RPMI8226 (cell line): ENCODE measurements at regions not wholly inside any gene's neighbourhood (a gene's known extent, or its start where the extent isn't known, plus 50 kb on each side); places are given as distances from the start of the nearest gene placed in this dataset.
A peak's percentile ranks its signal among the peaks of the same experiment; 100 is the strongest.

Experiments used
- DNase-seq: peaks from one replicate; pipeline ENCODE4 v3.0.0-alpha.2; 2015

DNA sequence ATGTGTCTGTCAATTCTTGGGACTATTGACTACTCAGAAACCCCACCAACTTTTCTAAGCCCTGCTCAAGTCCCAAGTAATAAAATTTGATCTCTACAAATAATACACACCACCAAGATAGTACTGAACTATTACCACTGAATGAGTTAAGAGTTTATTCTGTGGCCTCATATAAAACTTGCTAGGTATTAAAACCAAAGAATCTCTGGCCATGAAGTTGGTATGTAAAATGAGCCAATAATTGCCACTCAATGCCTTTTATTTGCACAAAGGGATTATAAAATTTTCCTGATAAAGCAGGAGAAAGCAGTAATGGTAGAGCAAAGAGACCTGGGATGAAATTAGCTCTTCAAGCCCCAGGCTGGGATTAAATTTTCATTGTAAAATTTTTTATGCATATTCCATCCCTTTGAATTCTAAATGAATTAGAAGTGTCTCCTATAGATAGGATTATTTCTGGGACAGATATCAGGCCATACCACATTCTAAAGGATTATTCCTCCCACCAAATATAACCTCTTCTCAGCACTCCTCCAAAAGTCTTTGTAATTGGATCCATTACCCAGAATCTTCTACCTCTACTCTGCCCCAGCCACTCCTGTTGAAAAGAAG, 450.5 kb upstream of the ACVR2A start:
- DNase-seq: no peak

DNA sequence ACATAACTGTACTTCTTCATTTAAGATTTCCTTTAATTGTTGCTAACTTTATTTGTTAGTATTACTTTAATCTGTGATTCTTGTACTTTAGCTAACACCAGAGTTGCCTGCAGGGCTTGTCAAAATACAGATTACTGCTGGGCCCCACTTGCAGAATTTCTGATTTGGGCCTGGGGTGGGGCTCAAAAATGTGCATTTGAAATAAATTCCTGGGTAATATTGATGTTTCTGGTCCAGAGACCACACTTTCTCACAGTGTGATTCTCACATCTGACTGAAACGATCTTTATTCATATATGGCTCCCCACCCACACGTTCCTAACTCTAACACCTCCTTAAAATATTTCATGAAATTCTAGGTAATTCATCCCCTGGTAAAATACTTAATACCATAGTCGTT, 452.6 kb upstream of the ACVR2A start:
- no peak for DNase-seq

DNA sequence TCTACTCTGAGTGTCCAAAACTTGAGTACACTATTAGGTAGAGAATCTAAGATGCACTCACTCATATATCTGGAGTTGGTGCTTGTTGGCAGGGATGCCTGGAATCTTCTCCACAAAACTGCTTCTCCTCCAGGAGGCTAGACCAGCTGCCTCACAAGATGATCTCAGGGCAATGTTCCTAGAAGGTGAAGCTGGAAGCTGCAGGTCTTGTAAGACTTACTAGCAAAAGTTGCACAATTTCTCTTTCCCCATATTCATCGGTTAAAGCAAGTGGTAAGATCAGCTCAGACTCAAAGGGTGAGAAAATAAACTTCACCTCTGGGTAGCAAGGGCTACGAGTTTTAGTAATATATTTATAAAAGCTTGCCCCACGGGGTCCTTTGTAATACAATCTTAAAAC, 454.4 kb upstream of the ACVR2A start:
- no peak for DNase-seq

DNA sequence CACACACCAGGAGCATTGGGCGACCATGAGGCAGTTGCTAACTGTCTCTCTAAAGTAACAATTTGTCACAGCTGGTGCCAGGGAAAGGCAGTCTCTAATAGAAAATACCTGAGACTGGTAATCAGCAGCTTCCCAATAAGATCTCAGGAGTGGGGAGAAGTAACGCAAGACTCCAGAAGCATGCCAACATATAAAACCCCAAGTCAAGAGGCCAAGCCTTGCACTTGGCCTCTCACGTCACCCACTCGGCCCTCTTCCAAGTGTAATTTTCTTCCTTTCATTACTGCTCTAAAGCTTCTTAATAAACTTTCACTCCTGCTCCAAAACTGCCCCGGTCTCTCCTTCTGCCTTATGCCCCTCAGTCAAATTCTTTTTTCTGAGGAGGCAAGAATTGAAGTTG, 455.6 kb upstream of the ACVR2A start:
- no peak for DNase-seq

DNA sequence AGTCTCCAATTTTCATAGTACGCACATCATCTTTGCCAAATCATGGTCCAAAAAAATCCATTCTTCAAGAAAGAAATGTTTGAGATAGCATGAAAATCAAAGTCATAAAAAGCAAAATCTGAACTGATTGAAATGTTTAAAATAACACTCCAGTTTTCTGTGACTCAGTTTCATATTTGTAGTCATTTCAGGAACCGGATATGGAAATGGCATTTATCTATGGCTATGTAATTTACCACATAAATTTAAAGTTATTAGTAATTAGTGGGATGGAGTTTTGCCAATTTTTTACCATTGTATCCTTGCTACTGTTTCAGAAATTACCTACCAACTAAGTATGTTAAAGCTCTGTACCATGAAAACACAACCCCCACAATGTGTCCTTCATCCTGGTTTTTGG, 456.6 kb upstream of the ACVR2A start:
- no peak for DNase-seq

DNA sequence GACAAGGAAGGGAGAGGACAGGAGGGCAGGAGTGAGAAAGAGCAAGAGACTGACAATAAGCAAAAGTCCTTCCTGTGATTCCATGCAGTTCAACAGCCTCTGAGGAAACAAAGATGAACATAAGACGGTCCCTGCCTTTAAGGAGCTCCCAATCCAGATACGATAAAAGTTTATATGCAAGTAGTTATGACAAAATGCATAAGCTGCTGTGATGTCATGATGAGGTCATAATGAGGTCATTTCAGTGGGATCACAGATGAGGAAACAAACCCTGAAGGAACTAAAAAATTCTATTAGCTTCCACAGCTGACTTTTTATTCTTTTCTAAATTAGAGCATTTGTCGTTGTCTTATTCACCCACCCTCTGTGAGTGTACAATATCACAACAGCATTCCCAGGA, 458.5 kb upstream of the ACVR2A start:
- DNase-seq: no peak

DNA sequence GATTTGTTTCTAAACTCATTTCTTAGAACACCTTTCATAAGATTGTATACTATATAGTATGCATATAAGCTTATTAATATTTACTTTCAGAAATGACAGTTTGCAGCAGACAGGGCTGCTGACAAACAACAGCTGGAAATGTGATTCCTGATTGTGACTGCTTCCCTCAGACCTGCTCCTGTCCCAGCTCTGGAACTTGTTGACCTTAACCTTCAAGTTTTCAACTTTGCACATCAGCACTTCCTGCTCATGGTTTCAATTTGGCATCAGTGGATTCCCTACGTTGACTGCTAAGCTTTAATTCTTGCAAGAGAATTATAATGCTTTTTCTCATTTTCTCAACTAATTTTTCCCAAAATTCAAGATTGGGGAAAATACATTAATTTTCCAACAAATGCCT, 459.2 kb upstream of the ACVR2A start:
- DNase-seq: no peak

DNA sequence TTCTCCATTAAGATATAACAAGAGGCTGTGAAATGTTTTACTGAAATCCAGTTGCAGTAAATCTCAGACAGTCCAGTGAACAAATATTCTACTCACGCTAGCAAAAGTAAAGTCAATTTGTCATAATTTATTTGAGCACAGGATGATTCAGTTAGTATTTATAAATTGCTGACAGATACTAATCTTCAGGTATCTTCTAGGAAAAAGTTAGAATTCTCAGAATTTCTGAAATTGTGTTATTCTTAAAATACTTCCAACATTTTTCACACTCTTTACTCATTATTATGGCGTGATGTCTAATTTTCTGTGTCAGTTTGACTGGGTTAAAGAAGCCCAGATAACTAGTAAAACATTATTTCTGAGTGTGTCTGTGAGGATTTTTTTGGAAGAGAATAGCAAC, 460.2 kb upstream of the ACVR2A start:
- DNase-seq: no peak

DNA sequence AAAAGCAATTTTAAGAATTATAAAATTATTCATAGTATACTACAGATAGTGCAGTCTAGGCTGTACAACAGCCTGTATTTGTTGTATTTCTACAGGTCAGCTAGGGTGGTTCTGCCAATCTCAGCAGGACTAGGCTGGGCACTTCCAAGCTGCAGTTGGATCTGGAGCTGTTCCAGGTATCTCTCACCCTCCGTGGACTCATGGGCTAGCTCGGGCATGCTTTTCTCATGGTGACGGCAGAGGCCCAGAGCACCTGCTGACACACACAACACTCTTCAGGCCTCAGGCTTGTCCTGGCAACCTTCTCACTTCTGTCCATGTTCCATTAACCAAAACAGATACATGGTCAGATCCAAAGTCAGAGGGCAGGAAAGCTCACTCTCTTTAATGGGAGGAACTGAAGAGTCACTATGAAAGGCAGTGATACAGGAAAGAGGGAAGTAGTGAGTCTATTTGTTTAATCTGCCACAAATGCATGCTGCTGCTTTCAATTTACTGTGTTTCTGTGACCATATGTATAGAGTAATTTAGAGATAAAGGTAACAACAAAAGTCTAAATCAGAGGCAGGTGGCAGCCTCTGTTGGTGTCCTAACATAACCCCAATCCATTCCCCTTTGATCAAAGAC, 462.4 kb upstream of the ACVR2A start:
- no peak for DNase-seq

DNA sequence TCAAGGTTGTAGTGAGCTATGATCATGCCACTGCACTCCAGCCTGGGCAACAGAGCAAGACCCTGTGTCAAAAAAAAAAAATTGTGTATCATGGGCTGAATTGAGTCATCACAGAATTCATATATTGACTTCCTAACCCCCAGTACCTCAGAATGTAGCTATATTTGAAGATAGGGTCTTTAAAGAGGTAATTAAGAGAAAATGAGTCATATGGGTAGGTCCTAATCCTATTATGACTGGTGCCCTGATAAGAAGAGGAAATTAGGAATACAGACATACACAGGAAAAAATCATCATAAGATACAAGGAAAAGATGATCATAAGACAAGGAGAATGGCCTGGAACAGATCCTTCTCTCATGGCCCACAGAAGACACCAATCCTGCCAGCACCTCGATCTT, 466.4 kb upstream of the ACVR2A start:
- DNase-seq: no peak

DNA sequence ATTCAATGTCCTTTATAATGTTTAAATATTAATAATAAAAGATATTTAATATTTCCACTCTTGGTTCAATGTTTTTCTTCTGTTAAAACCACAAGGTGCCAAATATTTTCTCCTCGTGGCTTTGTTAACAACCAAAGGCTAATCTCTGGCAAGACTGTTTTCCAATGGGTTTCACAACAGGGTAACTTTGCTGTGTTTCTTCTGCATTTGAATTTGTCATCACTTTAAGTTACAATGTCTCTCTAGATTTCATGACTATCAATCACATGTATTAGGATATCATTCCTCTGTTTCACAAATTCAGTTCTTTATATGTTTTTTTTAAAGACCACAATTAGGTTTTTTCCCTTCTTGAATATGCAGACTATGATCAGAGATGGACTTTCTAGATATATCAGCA, 469.8 kb upstream of the ACVR2A start:
- DNase-seq: no peak

DNA sequence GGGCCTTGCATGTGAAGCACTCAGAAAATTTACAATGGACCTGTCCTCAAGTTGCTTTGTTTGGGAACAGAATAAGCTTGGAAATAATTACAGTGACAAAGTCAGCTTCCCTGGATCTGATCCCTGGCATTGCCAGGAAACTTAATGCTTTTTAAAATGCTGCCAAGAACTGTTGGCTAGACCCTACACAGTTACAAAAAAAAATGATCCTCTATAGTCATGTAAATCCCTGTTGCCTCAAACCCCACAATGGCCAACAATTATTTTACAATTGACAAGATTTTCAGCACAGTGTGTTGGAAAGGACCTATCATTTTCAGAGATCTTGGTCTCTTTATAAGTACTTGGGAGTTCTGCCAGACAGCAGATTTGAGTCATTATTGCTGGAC, 470.4 kb upstream of the ACVR2A start:
- no peak for DNase-seq

DNA sequence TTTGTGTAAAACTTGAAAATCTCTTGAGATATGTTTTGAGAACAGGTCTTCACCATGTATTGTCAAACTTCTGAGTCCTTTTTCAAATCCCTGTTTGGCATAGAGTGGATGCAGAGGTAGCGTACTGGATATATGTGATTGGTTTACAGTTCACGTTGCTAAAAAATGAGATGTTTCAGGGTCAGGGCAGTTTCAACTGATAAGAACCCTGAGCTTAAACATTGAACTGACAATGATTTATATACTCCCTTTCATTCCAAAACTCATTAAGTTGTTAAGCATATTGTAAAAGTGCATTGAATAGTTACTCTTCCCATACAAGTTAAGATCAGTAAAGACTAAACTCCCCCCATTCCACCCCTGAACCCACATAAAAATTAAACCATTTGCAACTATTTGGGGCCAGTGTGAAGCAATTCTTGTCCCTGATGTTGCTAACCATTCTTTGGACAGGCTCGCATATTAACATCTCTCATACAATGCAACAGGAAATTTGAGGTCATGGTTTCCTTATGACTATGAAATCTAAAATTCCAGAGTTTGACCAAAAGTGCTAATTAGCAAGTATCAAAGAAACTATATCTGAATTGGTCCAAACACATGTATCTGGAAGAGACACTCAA, 470.9 kb upstream of the ACVR2A start:
- no peak for DNase-seq

DNA sequence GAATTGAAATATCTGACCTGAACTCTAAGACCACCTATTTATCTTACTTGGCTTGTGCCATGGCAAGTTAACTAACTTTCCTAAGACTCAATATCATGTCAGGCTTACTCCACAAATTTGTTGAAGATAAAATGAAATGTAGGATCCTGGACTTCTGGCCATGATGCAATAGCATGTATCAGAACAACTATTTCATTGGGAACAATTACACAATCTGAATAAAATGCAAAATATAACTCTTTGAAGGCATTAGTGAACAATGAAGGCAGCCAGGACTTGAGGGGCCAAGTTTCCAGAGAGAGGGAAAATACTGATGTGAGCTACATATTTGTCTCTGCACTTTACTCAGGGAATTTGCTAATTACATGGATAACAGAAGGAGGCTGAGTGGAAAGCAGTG, 476.5 kb upstream of the ACVR2A start:
- DNase-seq: no peak

DNA sequence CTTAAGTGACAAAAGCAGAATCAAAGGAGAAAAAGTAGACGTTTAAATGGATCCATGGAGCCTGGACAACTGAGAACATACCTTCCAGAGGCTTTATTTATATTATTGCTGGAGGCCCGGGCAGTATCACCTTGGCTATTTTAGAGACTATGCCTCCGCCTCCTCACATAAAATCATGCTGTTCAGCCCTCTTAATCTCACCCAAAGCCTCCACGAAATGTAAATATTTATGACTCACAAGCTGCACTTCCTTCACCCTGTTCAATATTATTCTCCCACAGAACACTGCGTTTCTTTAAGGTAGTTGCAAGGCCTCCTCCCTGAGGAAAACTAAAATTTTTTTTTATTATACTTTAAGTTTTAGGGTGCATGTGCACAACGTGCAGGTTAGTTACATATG, 478.6 kb upstream of the ACVR2A start:
- no peak for DNase-seq

DNA sequence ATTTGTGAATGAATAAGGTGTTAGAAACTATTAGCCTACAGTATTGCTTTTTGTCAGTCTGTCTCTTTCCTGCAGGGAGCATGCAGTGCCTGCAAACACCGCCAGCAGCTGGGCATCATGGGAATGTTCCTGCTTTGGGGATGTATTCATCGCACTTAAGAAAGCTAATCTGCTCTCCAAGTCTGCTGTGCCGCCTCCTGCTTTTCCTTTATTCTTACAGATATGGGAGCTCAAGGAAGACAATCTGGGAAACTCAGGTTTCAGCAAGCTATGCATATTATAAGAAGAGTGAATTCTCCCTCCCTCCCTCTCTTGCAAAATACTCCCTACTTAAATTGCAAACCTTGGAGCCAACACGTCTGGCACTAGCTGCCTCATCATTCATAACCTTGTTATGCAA, 479.2 kb upstream of the ACVR2A start:
- DNase-seq: no peak

DNA sequence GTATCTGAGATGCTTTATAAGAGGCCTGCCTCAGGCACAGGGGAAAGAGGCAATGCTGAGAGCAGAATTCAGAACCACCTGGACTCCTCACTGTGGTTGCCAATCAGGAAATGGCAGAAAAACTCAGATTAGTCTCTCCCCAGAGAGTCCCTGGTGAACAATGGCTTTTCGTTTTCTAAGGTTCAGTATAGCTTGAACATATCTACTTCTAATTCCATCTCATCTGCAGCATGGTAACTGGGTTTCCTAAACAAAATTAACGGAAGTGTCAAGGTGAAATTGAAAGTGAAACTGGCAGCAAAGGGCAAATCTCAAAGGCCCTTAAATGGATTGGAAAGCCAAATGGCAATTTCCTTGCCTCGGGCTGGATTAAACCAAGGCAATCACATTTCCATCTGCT, 480.2 kb upstream of the ACVR2A start:
- peak; percentile 39 for DNase-seq

DNA sequence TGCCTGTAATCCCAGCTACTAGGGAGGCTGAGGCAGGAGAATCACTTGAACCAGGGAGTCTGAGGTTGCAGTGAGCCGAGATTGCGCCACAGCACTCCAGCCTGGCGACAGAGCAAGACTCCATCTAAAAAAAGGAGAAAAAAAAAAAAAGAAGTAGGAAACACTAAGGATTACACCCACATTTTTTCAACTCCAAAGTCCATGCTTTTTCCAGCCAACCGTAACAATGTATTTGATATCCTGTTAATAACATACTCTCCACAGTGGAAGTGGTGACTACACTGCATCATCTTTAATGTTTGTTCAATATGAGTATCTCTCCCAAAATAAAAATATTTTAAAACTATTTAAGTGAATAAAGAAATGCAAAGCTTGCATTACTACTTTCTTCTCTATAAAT, 481.6 kb upstream of the ACVR2A start:
- no peak for DNase-seq

DNA sequence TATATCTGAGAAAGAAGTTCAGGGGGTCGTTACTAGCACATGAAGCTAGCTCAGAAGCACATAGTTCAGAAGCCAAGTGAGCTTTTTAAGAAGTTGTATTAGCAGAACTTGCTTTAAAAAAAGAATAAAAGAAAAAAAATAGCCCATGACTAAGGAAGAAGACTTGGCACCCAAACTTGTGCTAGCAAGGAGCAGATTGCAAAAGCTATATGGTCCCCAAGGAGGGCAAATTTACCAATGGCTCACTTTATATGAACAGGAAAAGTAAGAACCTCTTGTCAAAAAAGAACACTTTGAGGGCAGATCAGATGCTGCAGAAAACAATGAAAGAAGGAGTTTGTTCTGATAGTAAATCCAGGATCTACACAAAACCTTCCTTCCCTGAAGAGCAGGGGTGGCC, 486.5 kb upstream of the ACVR2A start:
- no peak for DNase-seq

DNA sequence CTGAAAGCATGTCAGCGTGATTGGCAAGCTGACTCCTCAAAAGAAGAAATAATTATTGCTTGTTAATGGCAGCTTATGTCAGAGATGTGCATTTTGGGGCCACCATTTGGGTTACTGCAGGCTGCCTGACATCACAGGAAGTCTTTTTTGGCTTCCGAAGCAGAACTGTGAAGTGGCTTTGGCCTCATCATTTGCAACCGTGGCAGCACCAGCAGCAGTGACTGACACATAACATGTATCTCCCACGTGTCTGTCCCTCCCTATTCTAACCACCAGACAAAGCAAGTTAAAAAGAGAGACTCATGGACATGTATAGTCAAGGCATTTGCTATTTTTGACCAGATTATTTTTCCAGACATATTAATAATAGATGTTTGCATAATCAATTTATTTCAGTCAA, 488.7 kb upstream of the ACVR2A start:
- no peak for DNase-seq

DNA sequence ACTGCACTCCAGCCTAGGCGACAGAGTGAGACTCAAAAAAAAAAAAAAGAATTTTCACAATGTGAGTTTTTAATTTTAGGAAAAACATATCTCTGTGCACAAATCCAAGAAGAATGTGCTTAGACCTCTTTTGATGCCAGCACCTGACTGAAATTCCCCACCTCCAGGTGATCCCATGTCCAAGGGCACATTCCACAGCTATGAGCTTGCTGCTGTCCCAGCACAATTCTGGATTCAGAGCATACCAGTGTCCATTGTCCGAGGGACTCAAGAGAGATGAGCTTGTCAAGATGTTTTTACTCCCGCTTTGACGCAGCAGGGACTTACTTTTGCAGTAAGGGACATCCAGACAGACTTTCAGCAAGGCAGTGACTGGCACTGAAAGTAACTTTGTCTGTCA, 489.1 kb upstream of the ACVR2A start:
- no peak for DNase-seq

DNA sequence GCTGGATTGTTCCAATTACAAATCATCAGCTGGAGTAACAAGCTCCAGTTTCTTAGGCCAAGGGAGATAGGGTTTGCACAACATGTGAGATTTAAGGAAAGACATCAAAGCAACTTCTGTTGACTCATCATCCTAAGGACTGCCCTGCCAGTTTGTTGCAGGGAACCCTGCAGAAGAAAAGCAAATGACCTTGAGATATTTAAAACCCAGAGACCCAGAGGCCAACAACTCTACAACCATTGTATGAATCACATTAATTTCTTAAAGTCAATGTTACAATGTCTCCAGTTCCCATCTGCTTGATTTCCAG, 491.8 kb upstream of the ACVR2A start:
- DNase-seq: no peak

DNA sequence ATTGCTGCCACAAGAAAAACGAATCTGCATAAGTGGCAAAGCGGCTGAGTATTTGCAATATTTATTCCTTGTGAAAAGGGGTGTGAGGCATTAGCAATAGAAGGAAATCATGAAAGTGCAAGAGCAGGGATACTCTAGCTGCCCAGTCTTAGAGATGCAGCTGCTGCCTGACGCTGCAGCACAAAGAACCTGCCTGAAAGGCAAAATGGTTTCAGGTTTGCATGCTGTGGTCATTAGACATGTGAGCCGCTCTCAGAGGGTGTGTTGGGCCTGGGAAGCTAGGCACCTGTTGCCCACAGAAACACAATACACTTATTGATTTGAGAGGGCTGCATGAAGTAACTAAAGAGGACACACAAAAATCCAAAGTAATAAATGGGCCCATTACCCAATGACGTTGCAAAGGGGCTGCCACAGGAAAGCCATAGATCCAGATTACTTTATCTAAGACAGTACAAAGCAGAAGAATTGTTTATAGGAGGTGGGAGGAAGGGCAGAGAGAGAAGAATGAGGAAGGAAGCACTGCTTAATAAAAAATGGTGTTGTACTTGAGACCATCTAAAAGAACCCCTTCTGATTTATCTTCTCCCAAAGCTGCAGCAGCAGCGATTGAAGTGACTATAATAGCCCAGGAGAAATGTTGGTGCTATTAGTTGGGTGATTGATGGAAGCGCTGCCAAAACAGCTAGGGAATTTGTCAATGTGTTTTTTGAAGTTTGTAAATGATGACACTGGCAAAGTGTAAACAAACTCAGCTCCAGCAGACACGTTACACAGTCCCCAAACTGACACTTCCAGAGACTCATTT, 492.4 kb upstream of the ACVR2A start:
- DNase-seq: no peak

DNA sequence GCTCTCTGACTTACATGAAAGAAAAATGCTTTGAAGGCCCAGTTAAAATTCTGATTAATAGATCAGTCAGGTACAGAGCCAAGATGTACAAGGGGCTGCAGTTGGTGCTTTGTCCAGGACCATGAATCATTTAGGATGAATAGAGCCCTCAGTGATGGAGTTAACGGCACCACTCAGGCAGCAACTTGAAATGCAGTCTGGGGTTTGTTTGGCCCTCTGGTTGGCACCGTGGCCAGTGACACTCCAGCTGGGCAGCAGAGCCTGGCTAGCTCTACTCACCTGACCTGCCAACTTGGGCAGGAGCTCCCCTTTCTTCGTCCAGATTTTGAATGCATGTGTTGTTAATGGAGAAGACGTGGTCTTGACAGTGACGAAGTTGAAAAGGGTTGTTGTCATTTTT, 493.0 kb upstream of the ACVR2A start:
- DNase-seq: no peak
